ENCODE measurements at regions not wholly inside any gene's neighbourhood (a gene's known extent, or its start where the extent isn't known, plus 50 kb on each side); places are given as distances from the start of the nearest gene placed in this dataset.

- Histone ChIP-seq H3K4me3 (ENCODE audit: low read depth, low read length) (no peak overlapping the region), H3K4me1 (no peaks in the 10 kb centered on the region), H3K36me3 (no peaks in the 10 kb centered on the region), H3K27me3 (no peaks in the 10 kb centered on the region), H3K9me3 (no peaks in the 10 kb centered on the region)
- TF ChIP-seq CTCF (IDR thresholded peaks at IDR 0.05; ENCODE audit: low read depth, low read length) = no peak
- DNase-seq = no peak
Measured at GRCh38 chr11:13818325-13818724, 144.2 kb upstream of the SPON1 start.

GRCh38 chr11:13826505-13827278, 135.8 kb upstream of the SPON1 start:
- no peak overlapping the region for H3K4me3 ChIP-seq (ENCODE audit: low read depth, low read length)
- H3K36me3 ChIP-seq = no peaks in the 10 kb centered on the region
- no peaks in the 10 kb centered on the region for H3K4me1 ChIP-seq
- H3K27me3 ChIP-seq = no peaks in the 10 kb centered on the region
- DNase-seq = no peak
- no peaks in the 10 kb centered on the region for H3K9me3 ChIP-seq
- TF ChIP-seq CTCF (IDR thresholded peaks at IDR 0.05; ENCODE audit: low read depth, low read length) = no peak

GRCh38 chr11:13831696-13832095, 130.8 kb upstream of the SPON1 start:
- H3K4me3 ChIP-seq (ENCODE audit: low read depth, low read length) = no peak overlapping the region
- no peak for DNase-seq
- no peak for TF ChIP-seq CTCF (IDR thresholded peaks at IDR 0.05; ENCODE audit: low read depth, low read length)
- no peaks in the 10 kb centered on the region for H3K27me3 ChIP-seq
- H3K9me3 ChIP-seq = no peaks in the 10 kb centered on the region
- H3K36me3 ChIP-seq = no peaks in the 10 kb centered on the region
- H3K4me1 ChIP-seq = no peaks in the 10 kb centered on the region

GRCh38 chr11:13834463-13834862, 128.1 kb upstream of the SPON1 start:
- no peaks in the 10 kb centered on the region for H3K9me3 ChIP-seq
- no peak overlapping the region for H3K4me3 ChIP-seq (ENCODE audit: low read depth, low read length)
- DNase-seq = peak; percentile 21
- TF ChIP-seq CTCF (IDR thresholded peaks at IDR 0.05; ENCODE audit: low read depth, low read length) = peak; percentile 37
- no peaks in the 10 kb centered on the region for H3K36me3 ChIP-seq
- no peaks in the 10 kb centered on the region for H3K4me1 ChIP-seq
- no peaks in the 10 kb centered on the region for H3K27me3 ChIP-seq

GRCh38 chr11:13836666-13837065, 125.9 kb upstream of the SPON1 start:
- no peak for TF ChIP-seq CTCF (IDR thresholded peaks at IDR 0.05; ENCODE audit: low read depth, low read length)
- no peak for DNase-seq
- Histone ChIP-seq H3K4me1 (no peaks in the 10 kb centered on the region), H3K27me3 (no peaks in the 10 kb centered on the region), H3K36me3 (no peaks in the 10 kb centered on the region), H3K4me3 (ENCODE audit: low read depth, low read length) (no peak overlapping the region), H3K9me3 (no peaks in the 10 kb centered on the region)

GRCh38 chr11:13837286-13837685, 125.2 kb upstream of the SPON1 start:
- H3K4me1 ChIP-seq = no peaks in the 10 kb centered on the region
- no peak overlapping the region for H3K4me3 ChIP-seq (ENCODE audit: low read depth, low read length)
- TF ChIP-seq CTCF (IDR thresholded peaks at IDR 0.05; ENCODE audit: low read depth, low read length) = no peak
- H3K27me3 ChIP-seq = no peaks in the 10 kb centered on the region
- H3K9me3 ChIP-seq = no peaks in the 10 kb centered on the region
- H3K36me3 ChIP-seq = no peaks in the 10 kb centered on the region
- no peak for DNase-seq

Measured in BE2C (cell line).